Right lobe of liver (tissue), 6 donors: ENCODE measurements at regions not wholly inside any gene's neighbourhood (a gene's known extent, or its start where the extent isn't known, plus 50 kb on each side); places are given as distances from the start of the nearest gene placed in this dataset.

ENCODE experiments used
- ATAC-seq, 4 donors: fragments of 200-7000 bp; cut with Tn5 transposase; one replicate each; pipeline ENCODE4 v1.9.1; 2020; ENCODE audit warnings: mild to moderate bottlenecking in 4 of 4, moderate library complexity in 4 of 4
- DNase-seq, 3 donors: peaks; one replicate each; pipeline ENCODE4 v3.0.0-alpha.2; 2020
- H3K27ac ChIP-seq, 3 donors: fragments of 200-600 bp; one replicate each; pipeline ENCODE4 v1.8.0; 2022
- H3K27me3 ChIP-seq, 2 donors: fragments of 200-600 bp; one replicate each; pipeline ENCODE4 v1.8.0; 2022
- H3K36me3 ChIP-seq, 4 donors: fragments of 200-600 bp; sonication (generic) in 1 of 4; one replicate each; pipeline versions ENCODE4 v1.5.1 to v1.8.0; 2017 to 2022; ENCODE audit warnings: control low read depth in 1 of 4
- H3K4me1 ChIP-seq, 4 donors: fragments of 200-600 bp; sonication (generic) in 1 of 4; one replicate each; pipeline versions ENCODE4 v1.5.1 to v1.8.0; 2017 to 2022; ENCODE audit warnings: control low read depth in 1 of 4
- H3K4me3 ChIP-seq, 3 donors: fragments of 200-600 bp; one replicate each; pipeline ENCODE4 v1.8.0; 2022
- H3K9me3 ChIP-seq, 4 donors: fragments of 200-600 bp; sonication (generic) in 1 of 4; one replicate each; pipeline versions ENCODE4 v1.5.1 to v1.8.0; 2017 to 2022; ENCODE audit warnings: control low read depth in 1 of 4
- CTCF ChIP-seq, 4 donors: fragments of 200-600 bp in 3 of 4; fragments of 450-650 bp in 1 of 4; IDR thresholded peaks; one replicate each; pipeline versions ENCODE4 v1.5.1 to v1.8.0; 2016 to 2022; ENCODE audit warnings: antibody characterized with exemption in 4 of 4, mild to moderate bottlenecking in 2 of 4
- POLR2A ChIP-seq: fragments of 450-650 bp; IDR thresholded peaks from one replicate; pipeline ENCODE4 v1.6.1; 2017; ENCODE audit warnings: antibody characterized with exemption, mild to moderate bottlenecking
- WGBS: methylation state at CpG from one replicate; pipeline ENCODE4 v1.1.6; 2018; ENCODE audit warnings: low coverage, low lambda C conversion rate; ENCODE audit not compliant: insufficient coverage; ENCODE audit errors: missing lambda C conversion rate; 5-methylcytosine and 5-hydroxymethylcytosine counted together
- intact Hi-C, 2 donors: fragments of 100-400 bp; cut with DNase I; formaldehyde crosslinking; loops; one replicate each; pipeline versions ENCODE4 v1.11.2 to v1.14.1; 2022
- donor health status: DM: no; HTN: yes; CAD: no.
- donor health status: DM: no; HTN: no; CAD: no.
- donor health status: DM: no; HTN: no; CAD: no.
- donor health status: DM: no; HTN: yes; CAD: no.
- donor health status: DM: no; HTN: yes; CAD: no.

GRCh38 chr1:209057083-209057482 is 526.4 kb upstream of the CAMK1G start:
- Histone ChIP-seq H3K9me3 (no peaks in the 10 kb centered on the region), H3K4me1 (no peaks in the 10 kb centered on the region), H3K36me3 (no peaks in the 10 kb centered on the region), H3K27me3 (no peaks in the 10 kb centered on the region), H3K4me3 (no peak overlapping the region), H3K27ac (no peak overlapping the region)
- intact Hi-C loops = no loop called here
- 43% methylated on average over 1 of the region's 1 CpG for WGBS
- TF ChIP-seq POLR2A (no peak), CTCF (IDR thresholded peaks at IDR 0.05) (no peak)
- no peak for DNase-seq
- ATAC-seq = no peak

GRCh38 chr1:209057901-209058300 is 525.6 kb upstream of the CAMK1G start:
- H3K27ac ChIP-seq = no peak overlapping the region
- intact Hi-C loops = no loop called here
- H3K4me3 ChIP-seq = no peak overlapping the region
- ATAC-seq (no peak), DNase-seq (no peak)
- H3K4me1 ChIP-seq = no peaks in the 10 kb centered on the region
- H3K9me3 ChIP-seq = no peaks in the 10 kb centered on the region
- no peak for TF ChIP-seq POLR2A
- no peak for TF ChIP-seq CTCF (IDR thresholded peaks at IDR 0.05)
- H3K36me3 ChIP-seq = no peaks in the 10 kb centered on the region
- WGBS = 100% methylated on average over 1 of the region's 1 CpG
- H3K27me3 ChIP-seq = no peaks in the 10 kb centered on the region

GRCh38 chr1:209059376-209059775 is 524.1 kb upstream of the CAMK1G start:
- no peaks in the 10 kb centered on the region for H3K4me1 ChIP-seq
- no peaks in the 10 kb centered on the region for H3K36me3 ChIP-seq

GRCh38 chr1:209059981-209060380 is 523.5 kb upstream of the CAMK1G start:
- ATAC-seq (no peak), DNase-seq (no peak)
- no peak for TF ChIP-seq CTCF (IDR thresholded peaks at IDR 0.05)
- no peak for TF ChIP-seq POLR2A
- Histone ChIP-seq H3K27me3 (no peaks in the 10 kb centered on the region), H3K27ac (no peak overlapping the region), H3K9me3 (no peaks in the 10 kb centered on the region), H3K4me3 (no peak overlapping the region), H3K36me3 (no peaks in the 10 kb centered on the region), H3K4me1 (no peaks in the 10 kb centered on the region)
- intact Hi-C loops = no loop called here
- 60% methylated on average over 7 of the region's 7 CpGs for WGBS

More at GRCh38 chr1:209059376-209059775, 524.1 kb upstream of the CAMK1G start:
- no peak overlapping the region for H3K4me3 ChIP-seq
- no peak for DNase-seq
- H3K9me3 ChIP-seq = no peaks in the 10 kb centered on the region
- intact Hi-C loops = no loop called here
- 50% methylated on average over 2 of the region's 2 CpGs for WGBS
- TF ChIP-seq POLR2A (no peak), CTCF (IDR thresholded peaks at IDR 0.05) (no peak)
- H3K27ac ChIP-seq = no peak overlapping the region
- no peak for ATAC-seq
- H3K27me3 ChIP-seq = no peaks in the 10 kb centered on the region

GRCh38 chr1:209062081-209062620 is 521.4 kb upstream of the CAMK1G start:
- WGBS = 93% methylated on average over 5 of the region's 6 CpGs

More at GRCh38 chr1:209062081-209062620, 521.4 kb upstream of the CAMK1G start:
- no peaks in the 10 kb centered on the region for H3K9me3 ChIP-seq
- TF ChIP-seq CTCF (IDR thresholded peaks at IDR 0.05) (no peak), POLR2A (no peak)
- ATAC-seq (no peak), DNase-seq (no peak)
- intact Hi-C loops = no loop called here
- no peaks in the 10 kb centered on the region for H3K36me3 ChIP-seq
- no peak overlapping the region for H3K4me3 ChIP-seq
- no peaks in the 10 kb centered on the region for H3K27me3 ChIP-seq
- no peaks in the 10 kb centered on the region for H3K4me1 ChIP-seq
- no peak overlapping the region for H3K27ac ChIP-seq
